GM23338 (cell line): ENCODE measurements at regions not wholly inside any gene's neighbourhood (a gene's known extent, or its start where the extent isn't known, plus 50 kb on each side); places are given as distances from the start of the nearest gene placed in this dataset.

Source experiments
- ATAC-seq: fragments of 200-7000 bp; cut with Tn5 transposase; 3 replicates; pipeline ENCODE4 v1.9.1; 2020
- DNase-seq: peaks from one replicate; pipeline ENCODE4 v3.0.0-alpha.2; 2015; ENCODE audit warnings: low spot score
- H2AFZ ChIP-seq: fragments of 200-600 bp; sonication (generic); 2 replicates; pipeline ENCODE4 v1.8.0; 2016; ENCODE audit warnings: antibody characterized with exemption, mild to moderate bottlenecking, moderate library complexity
- H3F3A ChIP-seq: fragments of 200-600 bp; sonication (generic); replicated peaks from 2 replicates; pipeline ENCODE4 v1.8.0; 2017; ENCODE audit warnings: antibody characterized with exemption, mixed run types, low read depth
- H3K27ac ChIP-seq: fragments of 200-600 bp; sonication (generic); 2 replicates; pipeline ENCODE4 v1.6.1; 2016; ENCODE audit warnings: low read depth
- H3K27me3 ChIP-seq: fragments of 200-600 bp; sonication (generic); 2 replicates; pipeline ENCODE4 v1.8.0; 2016; ENCODE audit warnings: mild to moderate bottlenecking, mixed run types, moderate library complexity; ENCODE audit not compliant: insufficient read depth
- H3K36me3 ChIP-seq: fragments of 200-600 bp; sonication (generic); 2 replicates; pipeline ENCODE4 v1.8.0; 2016; ENCODE audit warnings: mild to moderate bottlenecking; ENCODE audit not compliant: insufficient read depth
- H3K4me1 ChIP-seq: fragments of 200-600 bp; sonication (generic); 2 replicates; pipeline ENCODE4 v1.8.0; 2016; ENCODE audit warnings: mild to moderate bottlenecking, moderate library complexity; ENCODE audit not compliant: insufficient read depth
- H3K4me2 ChIP-seq: fragments of 200-600 bp; sonication (generic); 2 replicates; pipeline ENCODE4 v1.7.1; 2017; ENCODE audit warnings: mixed run types
- H3K4me3 ChIP-seq: fragments of 200-600 bp; sonication (generic); 2 replicates; pipeline ENCODE4 v1.6.1; 2016; ENCODE audit warnings: mixed run types
- H3K79me2 ChIP-seq: fragments of 200-600 bp; sonication (generic); replicated peaks from 2 replicates; pipeline ENCODE4 v1.8.0; 2017; ENCODE audit warnings: mild to moderate bottlenecking; ENCODE audit not compliant: insufficient read depth
- H3K9me2 ChIP-seq: fragments of 200-600 bp; sonication (generic); 2 replicates; pipeline ENCODE4 v1.8.0; 2017; ENCODE audit not compliant: insufficient read depth
- H4K20me1 ChIP-seq: fragments of 200-600 bp; sonication (generic); replicated peaks from 2 replicates; pipeline ENCODE4 v1.8.0; 2017; ENCODE audit warnings: mild to moderate bottlenecking; ENCODE audit not compliant: insufficient read depth
- H3K27ac Mint-ChIP-seq: 2 replicates; pipeline ENCODE4 v1.8.0; 2020; ENCODE audit warnings: inconsistent platforms, mild to moderate bottlenecking, moderate library complexity, mixed read lengths
- H3K27me3 Mint-ChIP-seq: 3 replicates; pipeline ENCODE4 v1.8.0; 2022; ENCODE audit warnings: low read depth, mild to moderate bottlenecking, moderate library complexity, mixed read lengths, inconsistent platforms; ENCODE audit not compliant: insufficient read depth, poor library complexity
- H3K36me3 Mint-ChIP-seq: 3 replicates; pipeline ENCODE4 v1.8.0; 2021; ENCODE audit warnings: low read depth, mild to moderate bottlenecking, inconsistent platforms, moderate library complexity, mixed read lengths
- H3K4me1 Mint-ChIP-seq: 3 replicates; pipeline ENCODE4 v1.8.0; 2020; ENCODE audit warnings: mild to moderate bottlenecking, inconsistent platforms, mixed read lengths
- H3K4me3 Mint-ChIP-seq: 3 replicates; pipeline ENCODE4 v1.8.0; 2021; ENCODE audit warnings: moderate library complexity, mild to moderate bottlenecking, inconsistent platforms, mixed read lengths
- H3K9me3 Mint-ChIP-seq: 3 replicates; pipeline ENCODE4 v1.8.0; 2020; ENCODE audit warnings: moderate library complexity, mild to moderate bottlenecking, inconsistent platforms, mixed read lengths
- CREB1 ChIP-seq: fragments of 250-450 bp; sonication (Bioruptor Pico); IDR thresholded peaks from 2 replicates; pipeline ENCODE4 v1.5.0; 2020; ENCODE audit warnings: low read depth, mild to moderate bottlenecking, moderate library complexity
- EZH2 ChIP-seq: fragments of 200-600 bp; sonication (generic); IDR thresholded peaks from one replicate; pipeline ENCODE4 v1.8.0; 2017; ENCODE audit warnings: antibody characterized with exemption, mild to moderate bottlenecking, low read depth; ENCODE audit not compliant: unreplicated experiment
- EZH2phosphoT487 ChIP-seq: fragments of 200-600 bp; sonication (generic); IDR thresholded peaks from one replicate; pipeline ENCODE4 v1.8.1; 2018; ENCODE audit warnings: antibody characterized with exemption; ENCODE audit not compliant: unreplicated experiment
- NANOG ChIP-seq: IDR thresholded peaks from 2 replicates; pipeline ENCODE4 v1.6.1; 2016; ENCODE audit warnings: antibody characterized with exemption, borderline replicate concordance
- STAT1 ChIP-seq: IDR thresholded peaks from one replicate; pipeline ENCODE4 v1.6.1; 2016; ENCODE audit warnings: antibody characterized with exemption; ENCODE audit not compliant: unreplicated experiment
- ZNF114 ChIP-seq: fragments of 250-450 bp; sonication (Bioruptor Pico); IDR thresholded peaks from 2 replicates; pipeline ENCODE4 v1.5.0; 2020; ENCODE audit warnings: mild to moderate bottlenecking, moderate library complexity
- TF ChIP-seq, protein P1 (sequence below): fragments of 250-450 bp; sonication (Bioruptor Pico); IDR thresholded peaks from 2 replicates; pipeline ENCODE4 v1.5.0; 2020; ENCODE audit warnings: mild to moderate bottlenecking, moderate library complexity
- TF ChIP-seq, protein P2 (sequence below): IDR thresholded peaks from 2 replicates; pipeline ENCODE4 v1.6.1; 2016; ENCODE audit warnings: antibody characterized with exemption

DNA sequence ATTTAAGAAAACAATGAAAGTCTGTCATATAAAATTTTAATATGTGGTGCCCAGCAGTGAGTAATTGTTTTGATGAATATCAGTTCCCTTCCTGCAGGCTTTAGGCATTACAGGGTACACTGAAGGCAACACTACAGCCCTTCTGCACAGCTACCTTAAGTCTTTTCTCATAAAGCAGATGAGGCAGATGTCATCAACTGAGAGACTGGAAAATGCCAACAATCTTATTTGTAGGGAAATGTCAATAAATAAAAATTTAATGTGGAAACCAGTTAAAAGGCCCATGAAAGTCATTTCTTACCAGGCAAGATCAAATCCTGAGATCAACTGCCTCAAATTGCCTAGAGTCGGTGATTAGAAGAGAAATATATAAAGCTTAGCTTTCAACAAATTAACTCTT, 193.4 kb upstream of the NWD2 start (continued):
- TF ChIP-seq, protein P1, sequence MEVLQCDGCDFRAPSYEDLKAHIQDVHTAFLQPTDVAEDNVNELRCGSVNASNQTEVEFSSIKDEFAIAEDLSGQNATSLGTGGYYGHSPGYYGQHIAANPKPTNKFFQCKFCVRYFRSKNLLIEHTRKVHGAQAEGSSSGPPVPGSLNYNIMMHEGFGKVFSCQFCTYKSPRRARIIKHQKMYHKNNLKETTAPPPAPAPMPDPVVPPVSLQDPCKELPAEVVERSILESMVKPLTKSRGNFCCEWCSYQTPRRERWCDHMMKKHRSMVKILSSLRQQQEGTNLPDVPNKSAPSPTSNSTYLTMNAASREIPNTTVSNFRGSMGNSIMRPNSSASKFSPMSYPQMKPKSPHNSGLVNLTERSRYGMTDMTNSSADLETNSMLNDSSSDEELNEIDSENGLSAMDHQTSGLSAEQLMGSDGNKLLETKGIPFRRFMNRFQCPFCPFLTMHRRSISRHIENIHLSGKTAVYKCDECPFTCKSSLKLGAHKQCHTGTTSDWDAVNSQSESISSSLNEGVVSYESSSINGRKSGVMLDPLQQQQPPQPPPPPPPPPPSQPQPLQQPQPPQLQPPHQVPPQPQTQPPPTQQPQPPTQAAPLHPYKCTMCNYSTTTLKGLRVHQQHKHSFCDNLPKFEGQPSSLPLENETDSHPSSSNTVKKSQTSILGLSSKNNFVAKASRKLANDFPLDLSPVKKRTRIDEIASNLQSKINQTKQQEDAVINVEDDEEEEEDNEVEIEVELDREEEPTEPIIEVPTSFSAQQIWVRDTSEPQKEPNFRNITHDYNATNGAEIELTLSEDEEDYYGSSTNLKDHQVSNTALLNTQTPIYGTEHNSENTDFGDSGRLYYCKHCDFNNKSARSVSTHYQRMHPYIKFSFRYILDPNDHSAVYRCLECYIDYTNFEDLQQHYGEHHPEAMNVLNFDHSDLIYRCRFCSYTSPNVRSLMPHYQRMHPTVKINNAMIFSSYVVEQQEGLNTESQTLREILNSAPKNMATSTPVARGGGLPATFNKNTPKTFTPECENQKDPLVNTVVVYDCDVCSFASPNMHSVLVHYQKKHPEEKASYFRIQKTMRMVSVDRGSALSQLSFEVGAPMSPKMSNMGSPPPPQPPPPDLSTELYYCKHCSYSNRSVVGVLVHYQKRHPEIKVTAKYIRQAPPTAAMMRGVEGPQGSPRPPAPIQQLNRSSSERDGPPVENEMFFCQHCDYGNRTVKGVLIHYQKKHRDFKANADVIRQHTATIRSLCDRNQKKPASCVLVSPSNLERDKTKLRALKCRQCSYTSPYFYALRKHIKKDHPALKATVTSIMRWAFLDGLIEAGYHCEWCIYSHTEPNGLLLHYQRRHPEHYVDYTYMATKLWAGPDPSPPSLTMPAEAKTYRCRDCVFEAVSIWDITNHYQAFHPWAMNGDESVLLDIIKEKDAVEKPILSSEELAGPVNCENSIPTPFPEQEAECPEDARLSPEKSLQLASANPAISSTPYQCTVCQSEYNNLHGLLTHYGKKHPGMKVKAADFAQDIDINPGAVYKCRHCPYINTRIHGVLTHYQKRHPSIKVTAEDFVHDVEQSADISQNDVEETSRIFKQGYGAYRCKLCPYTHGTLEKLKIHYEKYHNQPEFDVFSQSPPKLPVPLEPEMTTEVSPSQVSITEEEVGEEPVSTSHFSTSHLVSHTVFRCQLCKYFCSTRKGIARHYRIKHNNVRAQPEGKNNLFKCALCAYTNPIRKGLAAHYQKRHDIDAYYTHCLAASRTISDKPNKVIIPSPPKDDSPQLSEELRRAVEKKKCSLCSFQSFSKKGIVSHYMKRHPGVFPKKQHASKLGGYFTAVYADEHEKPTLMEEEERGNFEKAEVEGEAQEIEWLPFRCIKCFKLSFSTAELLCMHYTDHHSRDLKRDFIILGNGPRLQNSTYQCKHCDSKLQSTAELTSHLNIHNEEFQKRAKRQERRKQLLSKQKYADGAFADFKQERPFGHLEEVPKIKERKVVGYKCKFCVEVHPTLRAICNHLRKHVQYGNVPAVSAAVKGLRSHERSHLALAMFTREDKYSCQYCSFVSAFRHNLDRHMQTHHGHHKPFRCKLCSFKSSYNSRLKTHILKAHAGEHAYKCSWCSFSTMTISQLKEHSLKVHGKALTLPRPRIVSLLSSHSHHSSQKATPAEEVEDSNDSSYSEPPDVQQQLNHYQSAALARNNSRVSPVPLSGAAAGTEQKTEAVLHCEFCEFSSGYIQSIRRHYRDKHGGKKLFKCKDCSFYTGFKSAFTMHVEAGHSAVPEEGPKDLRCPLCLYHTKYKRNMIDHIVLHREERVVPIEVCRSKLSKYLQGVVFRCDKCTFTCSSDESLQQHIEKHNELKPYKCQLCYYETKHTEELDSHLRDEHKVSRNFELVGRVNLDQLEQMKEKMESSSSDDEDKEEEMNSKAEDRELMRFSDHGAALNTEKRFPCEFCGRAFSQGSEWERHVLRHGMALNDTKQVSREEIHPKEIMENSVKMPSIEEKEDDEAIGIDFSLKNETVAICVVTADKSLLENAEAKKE (CRISPR knock-in tag), result no peak
- TF ChIP-seq EZH2, result no peak
- no peak for TF ChIP-seq CREB1
- TF ChIP-seq NANOG, result no peak

DNA sequence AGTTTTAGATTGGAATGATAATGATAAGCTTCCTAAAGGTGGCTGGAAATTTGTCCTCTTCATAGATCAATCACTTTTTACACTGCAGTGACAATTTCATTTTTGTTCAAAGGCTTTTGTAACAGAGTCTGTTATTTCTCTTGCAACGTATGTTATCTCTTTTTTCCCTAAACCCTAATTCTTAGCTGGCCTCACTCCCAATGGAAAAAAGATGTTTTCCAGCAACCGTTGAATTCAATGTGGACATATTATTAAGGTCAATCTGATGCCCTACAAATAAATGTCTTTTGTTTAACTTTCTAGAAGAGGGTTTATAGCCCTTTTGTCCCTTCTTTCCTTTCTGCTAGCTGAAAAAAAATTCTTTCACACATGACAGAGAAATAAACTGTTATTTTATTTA, 192.7 kb upstream of the NWD2 start:
- no peak overlapping the region for H2AFZ ChIP-seq
- no peaks in the 10 kb centered on the region for H3K27me3 Mint-ChIP-seq
- H3K36me3 Mint-ChIP-seq, result no peaks in the 10 kb centered on the region
- no peaks in the 10 kb centered on the region for H4K20me1 ChIP-seq
- no peaks in the 10 kb centered on the region for H3K79me2 ChIP-seq
- ATAC-seq (no peak), DNase-seq (no peak)
- H3K27ac Mint-ChIP-seq, result no peak overlapping the region
- H3K27ac ChIP-seq, result no peak overlapping the region
- H3K4me2 ChIP-seq, result no peak overlapping the region
- H3K4me1 ChIP-seq, result peaks cover 10% of the 10 kb centered on the region
- H3K9me2 ChIP-seq, result no peaks in the 10 kb centered on the region
- H3K4me1 Mint-ChIP-seq, result peaks cover 15% of the 10 kb centered on the region
- no peak overlapping the region for H3K4me3 ChIP-seq
- no peaks in the 10 kb centered on the region for H3K36me3 ChIP-seq
- H3K9me3 Mint-ChIP-seq, result no peaks in the 10 kb centered on the region
- H3K4me3 Mint-ChIP-seq, result no peak overlapping the region
- H3K27me3 ChIP-seq, result no peaks in the 10 kb centered on the region
- no peaks in the 10 kb centered on the region for H3F3A ChIP-seq
- no peak for TF ChIP-seq CREB1
- TF ChIP-seq ZNF114 (CRISPR knock-in tag), result no peak
- TF ChIP-seq EZH2phosphoT487, result no peak
- TF ChIP-seq, protein P1 (CRISPR knock-in tag), result no peak
- no peak for TF ChIP-seq NANOG
- TF ChIP-seq, protein P2, sequence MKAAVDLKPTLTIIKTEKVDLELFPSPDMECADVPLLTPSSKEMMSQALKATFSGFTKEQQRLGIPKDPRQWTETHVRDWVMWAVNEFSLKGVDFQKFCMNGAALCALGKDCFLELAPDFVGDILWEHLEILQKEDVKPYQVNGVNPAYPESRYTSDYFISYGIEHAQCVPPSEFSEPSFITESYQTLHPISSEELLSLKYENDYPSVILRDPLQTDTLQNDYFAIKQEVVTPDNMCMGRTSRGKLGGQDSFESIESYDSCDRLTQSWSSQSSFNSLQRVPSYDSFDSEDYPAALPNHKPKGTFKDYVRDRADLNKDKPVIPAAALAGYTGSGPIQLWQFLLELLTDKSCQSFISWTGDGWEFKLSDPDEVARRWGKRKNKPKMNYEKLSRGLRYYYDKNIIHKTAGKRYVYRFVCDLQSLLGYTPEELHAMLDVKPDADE, result no peak
- no peak for TF ChIP-seq STAT1
